SK-N-MC (cell line): ENCODE measurements at regions not wholly inside any gene's neighbourhood (a gene's known extent, or its start where the extent isn't known, plus 50 kb on each side); places are given as distances from the start of the nearest gene placed in this dataset.

Experiments
- EZH2 ChIP-seq: fragments of 200-600 bp; sonication (generic); IDR thresholded peaks from one replicate; pipeline ENCODE4 v1.6.1; 2017; ENCODE audit warnings: antibody characterized with exemption
- FOXP2 ChIP-seq: optimal IDR thresholded peaks from 2 replicates; pipeline ENCODE3; 2011; ENCODE audit warnings: mild to moderate bottlenecking, moderate library complexity; ENCODE audit not compliant: insufficient read depth; ENCODE audit errors: extremely low read length, control extremely low read depth
- POLR2AphosphoS5 ChIP-seq: IDR thresholded peaks from 2 replicates; pipeline ENCODE4 v1.6.1; 2012; ENCODE audit warnings: mild to moderate bottlenecking, low read depth, low read length, borderline replicate concordance

DNA sequence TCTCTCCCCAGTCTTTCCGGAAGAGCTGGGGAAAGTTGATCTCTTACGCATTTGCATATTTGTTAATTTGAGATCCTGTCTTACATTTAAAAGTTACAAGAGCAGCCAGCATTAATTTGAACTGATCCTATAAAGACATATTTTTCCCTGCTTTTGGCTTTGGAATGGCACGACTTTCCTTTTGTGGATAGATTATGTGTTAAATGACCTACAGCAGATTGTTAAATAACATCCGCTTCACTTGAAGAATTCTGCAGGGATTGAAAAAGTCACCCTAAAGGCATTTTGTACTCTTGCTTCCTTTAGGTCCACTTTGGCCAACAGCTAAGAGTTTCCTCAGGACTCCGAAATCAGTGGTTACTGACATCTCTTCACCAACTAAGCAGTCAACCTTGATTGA lies 334.0 kb downstream of the TBC1D4 start:
- TF ChIP-seq EZH2 (no peak), POLR2AphosphoS5 (no peak), FOXP2 (no peak)
